Naive thymus-derived CD8-positive, alpha-beta T cell (primary cell): ENCODE measurements at regions not wholly inside any gene's neighbourhood (a gene's known extent, or its start where the extent isn't known, plus 50 kb on each side); places are given as distances from the start of the nearest gene placed in this dataset.
"Not testable (repeated sequence)": the region's sequence is repeated elsewhere in the genome, so short reads cannot be mapped to it uniquely, and the experiment has no call there.

Experiments
- ATAC-seq, 2 donors: fragments of 150-1000 bp; cut with Tn5 transposase in 1 of 2; sonication (Bioruptor Pico), chemical (Tn5 transposase) in 1 of 2; 1 replicate in 1 of 2; 2 replicates in 1 of 2; pipeline ENCODE4 v1.10.0; 2021; ENCODE audit warnings: mild to moderate bottlenecking in 2 of 2, moderate library complexity in 2 of 2
- POLR2A ChIA-PET: fragments of 350-600 bp; sonication (Branson Sonifier 250); formaldehyde crosslinking; loops from one replicate; lab custom pipeline; 2021; ENCODE audit warnings: antibody characterized with exemption; lab: Charles Lee
- DNase-seq, 10 donors: peaks; one replicate each; pipeline versions ENCODE4 v3.0.0 to v3.0.0-alpha.2; 2020 to 2022
- H3K27ac Mint-ChIP-seq, 10 donors: one replicate each; pipeline ENCODE4 v1.8.0; 2020 to 2022; ENCODE audit warnings: mild to moderate bottlenecking in 10 of 10, mixed read lengths in 10 of 10, moderate library complexity in 4 of 10, inconsistent platforms in 1 of 10
- H3K27me3 Mint-ChIP-seq, 5 donors: one replicate each; pipeline ENCODE4 v1.8.0; 2021 to 2022; ENCODE audit warnings: mixed read lengths in 5 of 5
- H3K36me3 Mint-ChIP-seq, 3 donors: one replicate each; pipeline ENCODE4 v1.8.0; 2020 to 2022; ENCODE audit warnings: mixed read lengths in 3 of 3, mild to moderate bottlenecking in 2 of 3, inconsistent platforms in 1 of 3
- H3K4me1 Mint-ChIP-seq, 4 donors: one replicate each; pipeline ENCODE4 v1.8.0; 2021 to 2022; ENCODE audit warnings: mixed read lengths in 4 of 4
- H3K4me3 Mint-ChIP-seq, 10 donors: one replicate each; pipeline ENCODE4 v1.8.0; 2020 to 2022; ENCODE audit warnings: mild to moderate bottlenecking in 10 of 10, mixed read lengths in 10 of 10, moderate library complexity in 6 of 10, inconsistent platforms in 1 of 10
- H3K9me3 Mint-ChIP-seq, 9 donors: one replicate each; pipeline ENCODE4 v1.8.0; 2020 to 2022; ENCODE audit warnings: mixed read lengths in 9 of 9, mild to moderate bottlenecking in 3 of 9, inconsistent platforms in 1 of 9, moderate library complexity in 1 of 9

DNA sequence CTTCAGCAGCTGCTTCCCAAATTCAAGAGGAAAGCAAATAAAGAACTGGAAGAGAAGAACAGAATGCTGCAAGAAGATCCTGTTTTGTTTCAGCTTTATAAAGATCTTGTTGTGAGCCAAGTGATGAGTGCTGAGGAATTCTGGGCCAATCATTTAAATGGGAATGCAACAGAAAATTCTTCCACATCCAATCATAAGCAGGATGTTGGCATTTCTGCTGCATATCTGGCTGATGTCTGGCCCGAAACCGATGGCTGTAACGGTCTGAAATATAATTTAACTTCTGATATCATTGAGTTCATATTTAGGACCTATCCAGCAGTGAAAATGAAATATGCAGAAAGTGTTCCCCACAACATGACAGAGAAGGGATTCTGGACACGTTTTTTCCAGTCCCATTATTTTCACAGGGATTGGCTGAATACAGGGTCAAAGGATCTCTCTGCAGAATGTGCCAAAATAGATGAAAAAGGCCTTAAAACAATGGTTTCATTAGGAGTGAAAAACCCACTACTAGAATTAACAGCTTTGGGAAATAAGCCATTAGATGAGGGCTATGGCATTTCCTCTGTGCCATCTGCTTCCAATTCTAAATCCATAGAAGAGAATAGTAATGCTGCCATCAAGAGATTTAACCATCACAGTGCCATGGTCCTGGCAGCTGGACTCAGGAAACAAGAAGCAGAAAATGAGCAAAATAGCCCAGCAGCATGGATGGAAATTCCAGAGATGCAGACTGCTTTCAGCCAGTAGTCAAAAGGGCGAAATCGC lies 175.6 kb downstream of the MC4R start:
- Mint-ChIP-seq H3K36me3 (no peaks in the 10 kb centered on the region), H3K4me1 (no peaks in the 10 kb centered on the region), H3K27ac (no peak overlapping the region), H3K9me3 (peaks cover 0 to 10% (median 0%) of the 10 kb centered on the region in 9 donors), H3K4me3 (no peak overlapping the region), H3K27me3 (no peaks in the 10 kb centered on the region)
- DNase-seq (no peak), ATAC-seq (no peak)
- POLR2A ChIA-PET: no interaction called here

DNA sequence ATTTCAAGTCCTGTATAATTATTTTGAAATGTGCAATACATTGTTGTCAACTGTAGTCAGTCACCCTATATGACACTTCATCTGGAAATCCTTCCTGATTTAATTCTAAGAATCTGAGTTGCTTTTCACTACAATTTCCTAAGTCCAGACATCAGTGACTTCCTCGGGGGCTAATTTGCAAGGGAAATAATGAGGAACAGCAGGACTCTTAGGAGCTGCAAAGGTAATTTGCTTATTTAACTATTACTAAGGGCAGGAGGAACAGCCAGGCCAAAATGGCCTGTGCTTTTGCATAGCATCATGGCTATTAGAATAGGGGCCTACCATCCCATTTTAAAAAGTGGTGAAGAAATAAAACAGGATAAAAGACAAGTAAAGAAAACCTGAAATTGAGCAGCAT lies 178.8 kb downstream of the MC4R start:
- Mint-ChIP-seq H3K36me3 (no peaks in the 10 kb centered on the region), H3K4me1 (no peaks in the 10 kb centered on the region), H3K27ac (no peak overlapping the region), H3K27me3 (no peaks in the 10 kb centered on the region), H3K9me3 (peaks cover 0 to 10% (median 0%) of the 10 kb centered on the region in 9 donors), H3K4me3 (no peak overlapping the region)
- DNase-seq (no peak), ATAC-seq (no peak)
- POLR2A ChIA-PET: no interaction called here

- POLR2A ChIA-PET: no interaction called here
- H3K9me3 Mint-ChIP-seq: peaks cover 0 to 10% (median 0%) of the 10 kb centered on the region in 9 donors
- no peak for DNase-seq
- no peaks in the 10 kb centered on the region for H3K36me3 Mint-ChIP-seq
- H3K4me1 Mint-ChIP-seq: no peaks in the 10 kb centered on the region
- peaks cover 0 to 2% (median 0%) of the 10 kb centered on the region in 5 donors for H3K27me3 Mint-ChIP-seq
- no peak for ATAC-seq
- H3K27ac Mint-ChIP-seq: no peak overlapping the region
- no peak overlapping the region for H3K4me3 Mint-ChIP-seq
These were observed 180.6 kb downstream of the MC4R start for GRCh38 chr18:60191926-60192325.

DNA sequence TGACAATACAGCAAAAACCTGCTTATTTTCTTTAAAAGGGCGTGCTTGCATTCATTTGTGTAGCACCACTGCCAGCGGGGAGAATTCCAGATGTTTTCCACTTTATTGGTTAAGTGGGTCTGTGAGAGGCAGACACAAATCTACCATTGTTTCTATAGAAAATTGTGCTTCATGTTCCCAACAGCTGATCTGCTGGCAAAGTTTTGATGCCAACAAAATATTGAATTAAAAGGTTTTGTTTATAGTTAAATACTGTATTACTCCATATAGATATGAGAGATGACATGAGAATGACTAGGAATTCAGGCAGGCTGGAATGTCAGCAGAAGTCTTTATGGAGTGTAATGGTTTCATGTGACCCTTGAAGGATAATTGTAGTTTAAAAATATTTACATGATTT lies 182.7 kb downstream of the MC4R start:
- Mint-ChIP-seq H3K9me3 (peaks cover 0 to 10% (median 0%) of the 10 kb centered on the region in 9 donors), H3K27ac (no peak overlapping the region), H3K27me3 (peaks cover 0 to 2% (median 0%) of the 10 kb centered on the region in 5 donors), H3K4me1 (no peaks in the 10 kb centered on the region), H3K4me3 (no peak overlapping the region), H3K36me3 (no peaks in the 10 kb centered on the region)
- no peak for DNase-seq
- no peak for ATAC-seq
- POLR2A ChIA-PET: no interaction called here

GRCh38 chr18:60188958-60189357 lies 183.6 kb downstream of the MC4R start:
- no peak overlapping the region for H3K27ac Mint-ChIP-seq
- H3K36me3 Mint-ChIP-seq: no peaks in the 10 kb centered on the region
- ATAC-seq (no peak), DNase-seq (no peak)
- POLR2A ChIA-PET: no interaction called here
- H3K4me3 Mint-ChIP-seq: no peak overlapping the region
- H3K9me3 Mint-ChIP-seq: peaks cover 0 to 10% (median 0%) of the 10 kb centered on the region in 9 donors
- H3K27me3 Mint-ChIP-seq: peaks cover 0 to 2% (median 0%) of the 10 kb centered on the region in 5 donors
- H3K4me1 Mint-ChIP-seq: no peaks in the 10 kb centered on the region

DNA sequence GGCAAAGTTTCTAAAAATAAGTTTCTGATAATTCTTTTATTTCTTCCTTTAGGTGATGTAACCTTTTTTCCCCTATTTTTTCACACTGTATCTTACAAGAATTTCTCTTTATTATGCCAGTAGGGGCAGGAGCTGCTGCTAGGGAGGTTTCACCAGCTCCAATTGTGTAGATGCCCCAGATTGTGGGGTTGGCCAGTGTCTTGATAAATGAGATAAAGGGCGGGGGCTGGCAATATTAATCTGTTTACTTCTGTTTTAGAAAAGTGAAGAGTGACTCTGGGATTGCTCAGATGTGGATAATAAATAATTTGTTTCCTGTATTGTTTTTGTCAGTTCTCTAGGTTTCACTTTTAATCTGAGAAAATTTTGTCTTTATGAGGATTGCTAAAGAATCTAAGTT lies 190.4 kb downstream of the MC4R start:
- no peak overlapping the region for H3K27ac Mint-ChIP-seq
- POLR2A ChIA-PET: no interaction called here
- ATAC-seq (no peak), DNase-seq (no peak)
- H3K4me1 Mint-ChIP-seq: no peaks in the 10 kb centered on the region
- no peak overlapping the region for H3K4me3 Mint-ChIP-seq
- H3K36me3 Mint-ChIP-seq: no peaks in the 10 kb centered on the region
- no peaks in the 10 kb centered on the region for H3K27me3 Mint-ChIP-seq
- no peaks in the 10 kb centered on the region for H3K9me3 Mint-ChIP-seq

DNA sequence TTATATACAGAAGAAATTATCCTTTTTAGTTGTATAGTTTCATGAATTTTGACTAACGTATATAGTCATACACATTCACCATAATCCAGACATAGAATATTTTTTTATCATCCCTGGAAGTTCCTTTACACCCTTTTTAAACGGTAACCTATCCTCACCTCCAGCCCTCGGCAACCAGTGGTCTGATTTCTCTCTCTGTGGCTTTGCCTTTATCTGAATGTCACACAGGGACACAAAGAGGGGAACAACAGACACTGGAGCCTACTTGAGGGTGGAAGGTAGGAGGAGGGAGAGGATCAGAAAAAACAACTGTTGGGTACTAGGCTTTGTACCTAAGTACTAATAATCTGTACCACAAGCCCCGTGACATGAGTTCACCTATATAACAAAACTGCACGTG lies 191.9 kb downstream of the MC4R start:
- DNase-seq (no peak), ATAC-seq (no peak)
- Mint-ChIP-seq H3K4me1 (no peaks in the 10 kb centered on the region), H3K27ac (no peak overlapping the region), H3K9me3 (no peaks in the 10 kb centered on the region), H3K27me3 (no peaks in the 10 kb centered on the region), H3K36me3 (no peaks in the 10 kb centered on the region), H3K4me3 (no peak overlapping the region)
- POLR2A ChIA-PET: no interaction called here

- H3K36me3 Mint-ChIP-seq, H3K27me3 Mint-ChIP-seq, ATAC-seq, H3K9me3 Mint-ChIP-seq, H3K27ac Mint-ChIP-seq, H3K4me1 Mint-ChIP-seq, H3K4me3 Mint-ChIP-seq, DNase-seq, POLR2A ChIA-PET: not testable (repeated sequence)
These were observed 194.4 kb downstream of the MC4R start for GRCh38 chr18:60178224-60178623.

GRCh38 chr18:60176259-60176658 lies 196.3 kb downstream of the MC4R start:
- Mint-ChIP-seq H3K27ac (no peak overlapping the region), H3K4me1 (no peaks in the 10 kb centered on the region), H3K9me3 (no peaks in the 10 kb centered on the region), H3K4me3 (no peak overlapping the region), H3K27me3 (no peaks in the 10 kb centered on the region), H3K36me3 (no peaks in the 10 kb centered on the region)
- DNase-seq (no peak), ATAC-seq (no peak)
- POLR2A ChIA-PET: no interaction called here

DNA sequence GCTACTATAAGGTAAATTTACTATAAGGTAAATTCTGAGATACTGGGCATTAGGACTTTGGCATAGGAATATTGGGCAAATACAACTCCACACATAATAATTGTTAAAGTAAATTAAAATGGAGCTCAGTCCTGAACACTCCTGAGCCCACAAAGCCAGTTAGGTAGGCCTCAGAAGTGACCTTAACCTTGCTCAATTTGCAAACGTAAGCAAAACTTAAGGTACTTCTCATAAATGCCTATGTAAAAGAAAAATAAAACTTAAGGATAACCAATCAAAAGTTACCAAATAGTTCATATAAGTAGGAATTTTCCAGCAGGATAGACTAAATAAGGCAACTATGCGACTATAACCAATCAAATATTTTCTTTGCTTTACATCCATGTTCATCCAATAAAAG lies 197.7 kb downstream of the MC4R start:
- no peak overlapping the region for H3K27ac Mint-ChIP-seq

DNA sequence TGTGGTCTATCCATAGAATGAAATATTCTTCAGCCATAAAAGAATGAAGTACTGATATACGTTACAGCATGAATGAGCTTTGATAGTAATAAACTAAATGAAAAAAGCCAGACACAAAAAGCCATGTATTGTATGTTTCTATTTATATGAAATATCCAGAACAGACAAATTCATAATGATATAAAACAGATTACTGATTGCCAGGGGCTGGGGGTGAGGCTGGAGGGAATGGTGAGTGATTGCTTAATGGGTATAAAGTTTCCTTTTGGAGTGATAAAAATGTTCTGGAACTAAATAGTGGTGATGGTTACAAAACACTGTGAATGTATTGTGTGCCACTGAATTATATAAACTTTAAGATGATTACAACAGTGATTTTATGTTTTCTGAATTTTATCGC lies 200.5 kb downstream of the MC4R start:
- H3K36me3 Mint-ChIP-seq: no peaks in the 10 kb centered on the region
- H3K27me3 Mint-ChIP-seq: no peaks in the 10 kb centered on the region
- ATAC-seq: no peak
- no peak overlapping the region for H3K4me3 Mint-ChIP-seq
- no peak for DNase-seq
- no peaks in the 10 kb centered on the region for H3K4me1 Mint-ChIP-seq
- H3K9me3 Mint-ChIP-seq: no peaks in the 10 kb centered on the region
- POLR2A ChIA-PET: no interaction called here
- H3K27ac Mint-ChIP-seq: no peak overlapping the region

More for the DNA sequence above, 197.7 kb downstream of the MC4R start:
- no peaks in the 10 kb centered on the region for H3K9me3 Mint-ChIP-seq
- ATAC-seq: no peak
- no peaks in the 10 kb centered on the region for H3K4me1 Mint-ChIP-seq
- H3K4me3 Mint-ChIP-seq: no peak overlapping the region
- H3K27me3 Mint-ChIP-seq: no peaks in the 10 kb centered on the region
- DNase-seq: no peak
- no peaks in the 10 kb centered on the region for H3K36me3 Mint-ChIP-seq
- POLR2A ChIA-PET: no interaction called here

- no peak for ATAC-seq
- POLR2A ChIA-PET: no interaction called here
- Mint-ChIP-seq H3K4me1 (no peaks in the 10 kb centered on the region), H3K27ac (no peak overlapping the region), H3K36me3 (no peaks in the 10 kb centered on the region), H3K27me3 (no peaks in the 10 kb centered on the region), H3K4me3 (no peak overlapping the region), H3K9me3 (peaks cover 0 to 3% (median 0%) of the 10 kb centered on the region in 9 donors)
- no peak for DNase-seq
These were observed 209.0 kb downstream of the MC4R start for GRCh38 chr18:60163622-60164021.

DNA sequence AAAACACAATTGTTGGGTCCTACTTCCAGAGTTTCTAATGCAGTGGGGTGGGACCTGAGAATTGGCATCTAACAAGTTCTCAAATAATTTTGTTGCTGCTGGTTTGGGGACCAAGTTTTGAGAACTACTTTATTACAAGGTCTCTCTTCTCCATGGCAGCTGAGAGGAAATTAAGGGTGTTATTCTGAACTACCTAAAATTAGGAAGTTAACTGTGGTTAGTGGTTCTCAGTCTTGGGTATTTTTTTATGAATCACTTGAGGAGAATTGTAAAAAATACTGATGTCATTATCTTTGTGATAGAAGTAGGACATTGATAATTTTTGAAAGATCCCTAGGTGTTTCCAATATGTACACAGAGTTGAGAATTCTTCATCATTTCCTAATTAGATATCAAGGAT lies 210.2 kb downstream of the MC4R start:
- POLR2A ChIA-PET: no interaction called here
- Mint-ChIP-seq H3K4me1 (no peaks in the 10 kb centered on the region), H3K27me3 (no peaks in the 10 kb centered on the region), H3K27ac (no peak overlapping the region), H3K36me3 (no peaks in the 10 kb centered on the region), H3K4me3 (no peak overlapping the region), H3K9me3 (peaks cover 0 to 3% (median 0%) of the 10 kb centered on the region in 9 donors)
- DNase-seq: no peak
- ATAC-seq: no peak

- POLR2A ChIA-PET: no interaction called here
- DNase-seq (no peak), ATAC-seq (no peak)
- Mint-ChIP-seq H3K4me1 (no peaks in the 10 kb centered on the region), H3K27me3 (peaks cover 0 to 7% (median 1%) of the 10 kb centered on the region in 5 donors), H3K9me3 (peaks cover 0 to 5% (median 0%) of the 10 kb centered on the region in 9 donors), H3K36me3 (no peaks in the 10 kb centered on the region), H3K4me3 (no peak overlapping the region), H3K27ac (no peak overlapping the region)
These were observed 214.8 kb downstream of the MC4R start for GRCh38 chr18:60157810-60158209.
